HG02852 (cell line): ENCODE measurements at regions not wholly inside any gene's neighbourhood (a gene's known extent, or its start where the extent isn't known, plus 50 kb on each side); places are given as distances from the start of the nearest gene placed in this dataset.
"Not testable (repeated sequence)": the region's sequence is repeated elsewhere in the genome, so short reads cannot be mapped to it uniquely, and the experiment has no call there.

ENCODE experiments used
- ATAC-seq: cut with Tn5 transposase; IDR thresholded peaks from one replicate; pipeline ENCODE4 v1.9.1; 2021; ENCODE audit warnings: mild to moderate bottlenecking, moderate library complexity; ENCODE audit not compliant: unreplicated experiment

DNA sequence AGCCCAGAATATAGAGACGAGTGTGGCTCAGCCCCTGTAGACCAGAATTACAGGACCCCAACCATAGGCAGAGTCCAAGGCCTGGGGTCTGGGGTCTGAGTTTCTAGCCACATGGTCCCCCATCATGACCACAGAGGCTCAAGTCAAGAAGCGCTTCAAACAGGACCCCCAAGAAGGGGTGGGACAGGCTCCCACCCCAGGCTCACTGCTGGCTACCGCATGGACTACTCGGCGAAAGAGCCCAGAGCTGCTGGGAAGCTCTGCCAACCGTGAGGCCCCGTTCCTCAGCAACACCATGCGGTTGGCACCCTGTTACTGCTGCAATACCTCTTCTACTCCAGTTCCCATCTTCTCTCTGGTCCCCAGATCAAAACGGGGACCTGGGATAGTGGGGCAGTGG is 254.8 kb downstream of the TEX29 start:
- no peak for ATAC-seq

DNA sequence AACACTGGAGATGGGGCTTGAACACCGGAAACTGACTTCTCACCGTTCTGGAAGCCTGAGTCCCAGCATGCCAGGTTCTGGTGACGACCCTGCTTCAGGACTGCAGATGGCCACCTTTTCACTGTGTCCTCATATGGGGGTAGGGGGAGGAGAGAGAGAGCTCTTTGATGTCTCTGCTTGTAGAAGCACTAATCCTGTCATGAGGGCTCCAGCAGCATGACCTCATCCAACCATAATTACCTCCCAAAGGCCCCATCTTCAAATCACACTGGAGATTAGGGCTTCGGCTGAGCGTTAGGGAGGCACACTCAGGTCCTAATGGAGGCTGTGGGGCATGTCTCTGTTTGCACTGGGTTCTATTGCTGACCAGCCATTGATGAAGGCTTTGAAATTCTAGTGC is 255.3 kb downstream of the TEX29 start:
- no peak for ATAC-seq

DNA sequence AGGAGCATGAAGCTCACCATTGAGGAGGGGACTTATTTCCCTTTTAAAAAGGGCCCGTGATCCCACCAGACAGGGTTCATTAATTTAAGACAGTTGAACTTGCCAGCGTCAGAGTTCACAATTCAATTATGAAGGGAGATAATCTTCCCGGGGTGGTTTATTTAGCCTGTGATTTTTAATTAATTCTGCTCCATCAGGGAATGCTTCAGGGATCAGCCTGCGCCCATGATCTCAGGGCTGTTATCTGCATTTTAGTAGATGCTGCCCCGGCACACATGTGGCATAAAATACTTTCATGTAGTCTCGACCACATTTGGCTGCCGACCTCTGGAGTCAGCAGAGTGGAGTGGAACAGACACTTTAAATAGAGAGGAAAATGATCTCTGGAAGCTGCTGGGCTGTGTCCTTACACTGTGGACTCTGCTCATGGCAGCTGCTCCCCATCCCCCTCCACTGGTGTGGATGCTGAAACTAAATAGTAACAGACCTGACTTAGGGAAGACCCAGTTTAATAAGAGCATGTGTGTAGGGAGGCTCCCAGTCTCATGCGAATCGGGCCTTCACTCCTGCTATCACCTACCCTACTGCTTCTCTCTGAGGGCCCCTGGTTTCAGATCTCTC is 256.9 kb downstream of the TEX29 start:
- ATAC-seq: no peak

DNA sequence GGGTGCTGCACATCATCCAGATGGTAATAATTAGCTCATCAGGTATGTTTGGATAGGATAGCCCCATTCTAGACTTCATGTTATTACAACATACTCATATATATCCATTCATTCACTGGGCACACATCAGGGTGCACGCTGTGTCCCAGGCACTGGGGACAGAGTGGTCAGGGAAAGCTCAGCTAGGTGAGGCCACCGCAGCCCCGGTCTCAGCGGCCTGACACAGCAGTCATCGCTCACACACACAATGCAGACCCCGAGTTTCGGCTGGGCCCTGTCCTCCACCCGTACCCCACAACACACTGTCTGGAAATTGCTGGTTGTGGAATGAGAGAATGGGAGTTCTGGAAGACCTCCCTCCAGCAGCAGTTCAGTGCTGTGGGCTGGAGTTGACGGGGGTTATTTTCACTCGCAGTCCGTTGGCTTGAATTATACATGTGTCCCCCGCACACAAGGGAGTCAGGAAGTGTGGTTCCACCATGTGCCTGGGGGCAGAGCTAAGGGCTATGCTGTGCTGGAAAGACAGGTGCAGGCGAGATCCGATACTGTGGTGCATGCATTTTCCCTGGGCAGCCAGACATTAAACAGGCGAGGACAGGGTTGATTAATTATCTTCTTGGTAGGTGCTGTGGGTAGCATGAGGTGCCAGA is 257.6 kb downstream of the TEX29 start:
- no peak for ATAC-seq

DNA sequence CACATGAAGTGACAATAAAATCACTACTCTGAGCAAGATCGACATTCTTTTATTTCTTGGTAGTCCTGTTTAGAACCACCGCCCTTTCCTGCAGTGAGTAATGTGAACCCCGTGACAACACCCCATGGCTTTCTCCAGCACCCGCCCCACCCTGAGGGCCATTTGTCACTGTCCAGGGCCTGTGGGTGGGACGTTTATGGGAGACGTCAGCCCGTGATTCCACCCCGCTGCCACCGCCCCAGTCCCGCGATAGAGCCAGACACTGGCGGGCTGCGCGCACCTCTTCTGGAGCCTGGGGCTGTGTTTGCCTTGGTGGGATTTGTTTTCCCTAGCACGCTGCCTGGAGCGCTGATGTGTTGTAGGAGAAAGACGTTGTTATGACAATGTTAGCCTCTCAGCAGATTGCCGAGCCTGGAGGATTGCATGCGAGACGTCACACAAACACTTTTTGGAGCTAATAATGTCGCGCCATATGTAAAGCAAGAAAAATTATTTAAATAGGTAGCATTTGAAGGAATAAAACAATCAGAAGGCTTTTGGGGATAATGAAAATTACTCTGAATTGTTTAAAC is 263.7 kb downstream of the TEX29 start:
- no peak for ATAC-seq

DNA sequence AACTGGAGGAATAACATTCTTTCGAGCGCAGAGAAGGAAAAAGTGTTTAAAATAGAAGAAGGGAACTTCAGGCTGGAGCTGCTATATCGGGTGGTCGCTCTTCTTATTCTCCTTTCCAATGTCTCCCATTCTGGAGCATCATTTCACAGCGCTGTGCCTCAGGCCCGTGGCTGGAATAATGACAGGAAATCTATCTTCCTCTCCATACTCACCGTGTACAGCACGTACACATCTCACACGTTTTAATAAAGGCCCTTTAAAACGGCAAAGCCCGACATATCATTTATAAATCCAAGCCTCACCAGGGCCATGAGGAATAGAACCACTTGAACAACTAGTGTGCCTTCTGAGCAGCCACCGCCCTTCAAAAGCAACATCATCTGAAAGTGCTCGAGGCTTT is 264.4 kb downstream of the TEX29 start:
- no peak for ATAC-seq

DNA sequence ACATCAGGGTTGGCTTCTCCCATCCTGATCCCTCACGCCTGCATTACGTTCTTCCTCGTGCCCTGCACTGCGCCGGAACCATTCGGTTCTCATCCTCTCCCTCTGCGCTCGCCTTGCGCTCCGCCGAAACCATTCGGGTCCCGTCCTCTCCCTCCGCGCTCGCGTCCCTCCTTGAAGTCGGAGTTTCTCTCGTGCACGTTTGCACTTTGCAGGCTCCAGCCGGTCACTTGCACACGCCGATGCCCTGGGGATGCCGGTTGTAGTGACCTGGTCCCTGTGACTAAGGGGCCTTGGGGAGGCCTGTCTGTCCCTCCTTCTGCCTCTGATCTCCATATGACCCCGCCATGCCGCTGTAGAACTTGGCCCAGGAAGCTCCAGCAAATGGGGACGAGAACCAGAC is 265.8 kb downstream of the TEX29 start:
- no peak for ATAC-seq

DNA sequence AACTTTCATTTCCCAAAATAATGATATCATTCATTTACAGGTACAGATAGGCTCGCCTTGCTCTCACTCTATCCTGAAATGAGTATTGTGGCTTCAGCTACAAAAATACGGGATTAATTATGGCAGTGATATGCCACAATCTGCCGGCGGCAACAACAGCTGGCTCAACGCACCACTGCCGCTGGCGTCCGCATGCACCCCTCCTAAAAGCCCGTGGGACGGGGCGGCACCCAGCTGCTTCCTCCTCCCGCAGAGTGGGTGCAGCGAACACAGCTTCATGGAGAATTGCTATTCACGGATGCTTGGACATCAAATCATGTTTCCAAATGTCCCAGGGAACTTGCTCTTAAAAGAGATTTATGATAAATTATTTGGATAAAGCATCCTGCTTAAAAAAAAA is 266.8 kb downstream of the TEX29 start:
- ATAC-seq: no peak

DNA sequence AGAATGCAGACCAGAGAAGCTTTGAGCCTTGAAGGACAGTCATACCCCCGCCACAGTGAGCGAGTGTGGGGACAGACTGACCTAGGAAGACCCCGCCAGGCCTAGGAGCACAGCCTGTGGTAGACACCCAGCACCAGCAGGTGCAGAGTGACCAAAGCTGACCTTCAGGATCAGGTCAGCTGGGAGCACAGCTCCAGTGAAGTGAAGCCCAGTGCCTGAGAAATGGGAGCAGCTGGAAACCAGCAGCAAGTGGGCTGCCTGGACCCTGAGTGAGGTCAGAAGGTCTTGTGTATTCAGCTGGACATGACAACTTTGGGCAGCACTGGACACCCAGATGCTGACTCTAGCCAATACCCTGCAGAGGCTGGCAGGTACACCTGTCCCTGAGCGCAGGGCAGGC is 268.9 kb downstream of the TEX29 start:
- no peak for ATAC-seq

DNA sequence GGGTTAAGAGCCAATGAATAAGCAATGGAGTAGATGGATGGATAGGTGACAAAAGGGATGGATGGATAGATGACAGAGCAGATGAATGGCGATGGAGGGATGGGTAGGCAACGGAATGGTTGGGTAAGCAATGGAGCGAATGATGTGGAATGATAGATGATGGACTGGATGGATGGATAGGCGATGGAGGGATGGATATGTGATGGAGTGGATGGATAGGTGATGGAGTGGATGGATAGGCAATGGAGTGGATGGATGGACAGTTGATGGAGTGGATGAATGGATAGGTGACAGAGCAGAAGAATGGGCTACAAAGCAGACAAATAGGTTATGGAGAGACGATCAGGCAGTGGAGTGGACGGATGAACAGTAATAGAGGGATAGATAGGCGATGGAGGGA is 269.6 kb downstream of the TEX29 start:
- no peak for ATAC-seq

DNA sequence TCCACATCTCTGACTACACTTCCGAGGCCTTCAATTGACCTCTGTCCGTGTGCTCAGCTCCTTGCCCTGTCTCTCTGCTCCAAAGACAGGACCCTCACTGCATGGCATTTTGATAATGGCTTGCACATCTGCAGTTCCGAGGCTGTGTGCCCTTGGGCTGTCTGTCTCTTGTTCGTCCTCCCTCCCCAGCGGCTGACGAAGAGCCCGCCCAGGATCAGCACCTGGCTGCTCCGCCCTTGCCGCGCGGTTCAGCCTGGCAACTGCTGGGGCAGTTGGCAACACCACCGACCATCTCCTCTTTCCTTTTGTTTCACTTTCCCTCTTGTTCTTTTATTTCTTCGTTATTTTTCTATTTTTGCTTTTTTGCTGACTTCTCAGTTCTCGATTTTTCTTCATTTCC is 270.4 kb downstream of the TEX29 start:
- ATAC-seq: no peak

DNA sequence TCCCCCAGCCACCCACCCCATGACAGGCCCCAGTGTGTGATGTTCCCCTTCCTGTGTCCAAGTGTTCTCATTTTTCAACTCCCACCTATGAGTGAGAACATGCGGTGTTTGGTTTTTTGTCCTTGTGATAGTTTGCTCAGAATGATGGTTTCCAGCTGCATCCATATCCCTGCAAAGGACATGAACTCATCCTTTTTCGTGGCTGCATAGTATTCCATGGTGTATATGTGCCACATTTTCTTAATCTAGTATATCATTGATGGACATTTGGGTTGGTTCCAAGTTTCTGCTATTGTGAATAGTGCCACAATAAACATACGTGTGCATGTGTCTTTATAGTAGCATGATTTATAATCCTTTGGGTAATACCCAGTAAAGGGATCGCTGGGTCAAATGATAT is 273.0 kb downstream of the TEX29 start:
- not testable (repeated sequence) for ATAC-seq

DNA sequence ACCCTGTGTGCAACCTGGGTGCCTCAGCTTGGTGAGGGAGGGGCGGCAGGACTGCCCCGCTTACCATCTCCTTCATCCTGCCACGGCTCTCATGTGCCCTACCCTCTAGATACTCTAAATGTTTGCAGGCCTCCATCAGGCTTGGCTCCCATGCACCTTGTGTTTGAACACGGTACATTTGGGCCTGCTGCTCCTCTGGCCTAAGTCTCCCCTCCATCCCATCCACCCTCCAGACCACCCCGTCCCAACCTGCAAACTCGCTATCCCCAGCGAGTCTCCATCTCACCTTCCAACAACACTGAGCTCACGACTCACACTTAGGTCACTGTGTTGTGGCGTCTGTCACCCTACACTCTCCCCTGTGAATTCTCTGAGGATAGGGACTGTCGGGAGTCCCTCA is 274.2 kb downstream of the TEX29 start:
- no peak for ATAC-seq

DNA sequence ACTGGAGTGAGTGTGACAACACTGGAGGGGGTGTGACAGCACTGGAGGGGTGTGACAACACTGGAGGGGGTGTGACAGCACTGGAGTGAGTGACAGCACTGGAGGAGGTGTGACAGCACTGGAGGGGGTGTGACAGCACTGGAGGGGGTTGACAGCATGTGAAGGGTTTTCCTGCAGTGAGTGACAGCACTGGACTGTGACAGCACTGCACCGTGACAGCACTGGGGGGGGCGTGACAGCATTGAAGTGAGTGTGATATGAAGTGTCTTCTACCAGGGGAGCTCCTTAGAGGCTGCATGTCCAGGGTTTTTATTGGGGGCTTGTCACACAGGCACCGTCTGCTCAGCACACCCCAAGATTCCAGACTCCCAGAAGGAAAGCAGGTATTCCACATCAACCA is 274.8 kb downstream of the TEX29 start:
- no peak for ATAC-seq

DNA sequence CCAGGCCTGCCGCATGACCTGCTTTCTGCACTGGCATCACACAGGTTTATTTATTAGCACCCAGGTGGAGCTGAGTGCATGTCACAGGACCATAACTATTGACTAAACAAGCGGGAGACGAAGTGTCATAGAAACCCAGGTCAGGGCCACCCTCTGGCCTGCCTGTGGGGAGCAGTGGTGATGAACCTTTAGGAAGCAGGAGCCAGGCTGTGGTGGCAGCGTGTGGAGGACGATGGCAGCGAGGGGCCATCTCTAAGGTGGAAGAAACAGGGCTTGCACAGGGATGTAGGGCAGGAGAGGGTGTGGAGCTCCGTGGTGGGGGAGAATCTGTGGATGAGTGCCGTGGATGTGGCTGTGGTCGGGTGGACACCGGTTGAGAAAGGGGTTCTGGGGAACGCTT is 275.3 kb downstream of the TEX29 start:
- ATAC-seq: no peak

DNA sequence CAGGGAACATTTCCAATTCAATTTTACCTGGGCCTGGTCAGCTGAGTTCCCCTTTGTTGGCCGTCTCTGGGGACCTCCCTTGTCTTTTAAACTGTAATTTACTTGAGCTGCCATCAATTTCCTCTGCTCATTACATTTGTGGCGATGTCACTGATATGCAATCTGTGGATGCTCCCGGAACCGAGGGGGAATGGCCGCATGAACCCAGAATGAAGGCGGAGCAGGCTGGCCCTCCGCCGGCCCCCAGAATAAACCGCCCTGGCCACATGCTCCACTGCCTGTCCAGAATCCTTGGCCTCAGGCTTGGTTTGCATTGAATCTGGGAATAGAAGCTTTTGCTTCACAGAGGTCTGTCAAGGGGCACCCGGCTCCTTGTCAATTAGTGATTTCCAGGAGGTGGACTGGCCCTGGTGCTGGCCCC is 276.8 kb downstream of the TEX29 start:
- no peak for ATAC-seq

DNA sequence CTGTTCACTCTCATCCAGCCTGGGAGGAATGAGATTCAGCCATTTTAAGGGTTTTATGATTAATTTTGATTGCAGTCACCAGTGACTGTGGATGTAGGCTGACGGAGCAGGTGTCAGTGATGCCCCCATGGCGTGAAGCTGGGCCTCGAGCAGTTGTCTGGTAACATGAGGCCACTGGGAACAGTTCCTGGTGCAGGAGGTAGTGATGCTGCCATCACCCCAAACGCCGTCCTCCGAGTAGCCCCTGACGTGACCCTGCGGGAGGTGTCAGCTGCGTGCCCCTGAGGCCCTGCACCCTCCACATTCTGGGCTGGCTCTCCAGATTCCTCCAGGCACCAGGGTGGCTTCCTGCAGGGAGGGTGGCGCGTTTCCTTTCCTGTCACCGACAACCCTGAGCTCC is 277.2 kb downstream of the TEX29 start:
- no peak for ATAC-seq

DNA sequence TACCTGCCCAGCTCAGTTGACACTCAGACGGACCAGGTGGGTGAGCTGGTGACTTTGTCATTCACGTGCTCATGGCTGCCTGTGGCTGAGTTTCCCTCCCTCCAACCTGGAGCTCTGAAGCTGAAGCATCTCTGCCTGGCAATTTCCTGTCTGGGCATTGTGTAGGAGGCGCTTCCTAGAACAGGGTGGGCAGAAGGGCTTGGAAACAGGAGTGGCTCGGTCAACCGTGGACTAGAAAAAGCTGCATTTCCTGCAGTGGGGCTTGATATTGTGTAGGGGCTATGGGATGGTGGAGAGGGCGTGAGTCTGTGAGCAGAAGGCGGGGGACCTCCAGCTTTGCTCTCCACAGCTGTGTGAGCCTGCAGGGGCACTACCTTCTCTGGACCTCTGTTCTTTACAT is 278.3 kb downstream of the TEX29 start:
- ATAC-seq: no peak

DNA sequence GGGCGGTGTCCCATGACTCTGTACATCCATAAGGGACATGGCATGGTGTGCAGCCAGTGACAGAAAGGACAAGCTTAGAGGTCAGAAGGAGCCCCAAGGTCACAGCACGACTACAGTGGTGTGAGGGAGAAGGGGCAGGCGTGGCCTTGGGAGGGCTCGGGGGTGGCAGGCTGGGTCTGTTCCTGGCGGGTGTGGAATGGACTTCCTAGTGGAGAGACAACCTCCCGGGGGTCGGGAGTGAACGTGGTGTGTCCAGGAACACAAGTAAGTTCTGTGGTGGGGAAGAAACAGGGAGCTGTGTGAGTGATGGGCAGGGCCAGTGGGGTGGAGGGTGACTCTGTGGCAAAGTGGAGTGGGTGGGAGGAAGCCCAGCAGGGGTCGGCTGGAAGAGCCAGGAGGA is 279.3 kb downstream of the TEX29 start:
- no peak for ATAC-seq

DNA sequence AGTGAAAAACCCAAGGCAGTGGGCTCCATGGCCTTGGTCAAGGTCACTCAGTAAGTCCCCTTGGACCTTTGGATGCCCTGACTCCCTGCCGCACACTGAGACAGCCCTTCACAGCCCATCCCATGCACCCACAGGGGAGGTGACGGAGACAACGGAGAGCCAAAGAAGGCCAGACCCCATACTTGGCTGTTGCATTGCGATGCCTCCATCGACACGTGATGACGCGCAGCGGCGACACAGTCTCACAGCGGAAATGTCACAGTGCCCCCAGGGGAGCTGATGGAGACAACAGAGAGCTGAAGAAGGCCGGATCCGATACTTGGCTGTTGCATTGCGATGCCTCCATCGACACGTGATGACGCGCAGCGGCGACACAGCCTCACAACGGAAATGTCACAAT is 282.4 kb downstream of the TEX29 start:
- no peak for ATAC-seq

DNA sequence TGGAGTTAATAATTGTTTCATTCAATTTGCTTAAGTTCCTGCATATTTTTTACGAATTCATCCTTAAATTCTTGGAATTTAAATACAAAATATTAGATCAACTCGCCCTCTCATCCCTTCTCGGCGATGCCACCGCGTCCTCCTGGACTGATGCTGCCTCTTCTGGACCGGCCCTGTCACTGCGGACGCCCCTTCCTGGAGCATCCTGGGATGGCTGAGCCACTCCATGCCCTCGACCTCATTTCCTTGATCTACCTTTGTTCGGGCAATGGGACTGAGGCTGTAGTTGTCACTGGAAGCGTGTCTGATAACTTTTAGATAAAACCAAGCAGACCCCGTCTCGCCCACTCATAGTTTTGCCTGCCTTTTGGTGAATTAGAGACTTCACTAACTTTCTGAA is 283.7 kb downstream of the TEX29 start:
- ATAC-seq: no peak

DNA sequence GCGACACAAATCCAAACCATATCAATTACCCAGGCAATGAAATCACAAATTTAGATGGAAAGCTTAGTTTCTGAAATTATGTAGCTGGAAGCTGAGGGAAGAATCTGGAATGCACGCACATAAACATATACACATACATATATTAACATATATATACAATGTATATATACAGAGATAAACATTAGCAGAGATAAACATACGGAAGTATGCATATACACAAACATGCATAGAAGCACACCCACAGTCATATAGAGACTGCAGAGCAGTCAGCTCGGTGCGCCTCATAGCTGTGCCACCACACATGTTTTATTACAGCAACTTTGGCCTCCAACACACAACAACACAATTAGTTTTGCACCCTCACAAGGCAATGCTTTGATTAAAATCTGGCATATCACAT is 288.1 kb downstream of the TEX29 start:
- ATAC-seq: no peak

DNA sequence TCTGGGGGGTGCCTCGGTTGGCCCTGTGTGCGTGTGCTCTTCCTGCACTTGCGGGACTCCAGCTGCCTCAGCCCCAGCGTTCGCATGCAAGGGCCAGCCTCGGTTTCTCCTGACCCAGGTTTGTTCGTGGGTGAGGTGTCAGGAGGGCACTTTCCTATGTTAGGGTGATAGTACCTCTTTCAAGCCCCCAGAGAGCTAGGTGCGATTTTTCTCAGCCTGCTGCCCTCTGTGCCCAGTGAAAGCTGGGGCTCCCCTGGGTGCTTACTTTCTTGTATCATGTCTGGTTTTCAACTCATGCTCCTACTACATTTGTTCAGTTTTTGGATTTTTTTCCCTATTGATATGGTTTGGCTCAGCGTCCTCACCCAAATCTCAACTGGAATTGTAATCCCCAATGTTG is 289.2 kb downstream of the TEX29 start:
- ATAC-seq: no peak
